Nephron (organoid): ENCODE measurements at regions not wholly inside any gene's neighbourhood (a gene's known extent, or its start where the extent isn't known, plus 50 kb on each side); places are given as distances from the start of the nearest gene placed in this dataset.
"Not testable (repeated sequence)": the region's sequence is repeated elsewhere in the genome, so short reads cannot be mapped to it uniquely, and the experiment has no call there.

Experiments used
- H3K27ac Mint-ChIP-seq, 3 experiments: 2 replicates each; pipeline ENCODE4 v1.8.0; 2020; ENCODE audit warnings: mixed read lengths in 3 of 3, mild to moderate bottlenecking in 2 of 3, moderate library complexity in 1 of 3
- H3K27me3 Mint-ChIP-seq: 2 replicates; pipeline ENCODE4 v1.8.0; 2021; ENCODE audit warnings: low read depth, mild to moderate bottlenecking, moderate library complexity, mixed read lengths
- H3K36me3 Mint-ChIP-seq: 2 replicates; pipeline ENCODE4 v1.8.0; 2020; ENCODE audit warnings: low read depth, mixed read lengths
- H3K4me1 Mint-ChIP-seq: 2 replicates; pipeline ENCODE4 v1.8.0; 2020; ENCODE audit warnings: mixed read lengths
- H3K4me3 Mint-ChIP-seq, 3 experiments: 2 replicates each; pipeline ENCODE4 v1.8.0; 2020; ENCODE audit warnings: mild to moderate bottlenecking in 3 of 3, mixed read lengths in 3 of 3, moderate library complexity in 2 of 3
- H3K9me3 Mint-ChIP-seq: 2 replicates; pipeline ENCODE4 v1.8.0; 2020; ENCODE audit warnings: mixed read lengths
- CTCF ChIP-seq, 3 experiments: fragments of 200-600 bp; sonication (generic); IDR thresholded peaks; one replicate each; pipeline ENCODE4 v1.5.0; 2021; ENCODE audit warnings: antibody characterized with exemption in 3 of 3; ENCODE audit not compliant: unreplicated experiment in 3 of 3

- H3K4me3 Mint-ChIP-seq: no peak overlapping the region
- no peak overlapping the region for H3K27ac Mint-ChIP-seq
- no peaks in the 10 kb centered on the region for H3K36me3 Mint-ChIP-seq
- no peak for TF ChIP-seq CTCF (IDR thresholded peaks at IDR 0.05; ENCODE audit: unreplicated experiment in 3 of 3)
- H3K27me3 Mint-ChIP-seq: no peaks in the 10 kb centered on the region
- H3K9me3 Mint-ChIP-seq: peaks cover 4% of the 10 kb centered on the region
- H3K4me1 Mint-ChIP-seq: no peaks in the 10 kb centered on the region
Observed at GRCh38 chr4:64766565-64766964, 357.3 kb upstream of the TECRL start.

- H3K27ac Mint-ChIP-seq: no peak overlapping the region
- H3K4me3 Mint-ChIP-seq: no peak overlapping the region
- no peaks in the 10 kb centered on the region for H3K4me1 Mint-ChIP-seq
- peaks cover 14% of the 10 kb centered on the region for H3K9me3 Mint-ChIP-seq
- no peaks in the 10 kb centered on the region for H3K27me3 Mint-ChIP-seq
- no peak for TF ChIP-seq CTCF (IDR thresholded peaks at IDR 0.05; ENCODE audit: unreplicated experiment in 3 of 3)
- H3K36me3 Mint-ChIP-seq: no peaks in the 10 kb centered on the region
Observed at GRCh38 chr4:64756016-64756415, 346.8 kb upstream of the TECRL start.

- Mint-ChIP-seq H3K27me3 (no peaks in the 10 kb centered on the region), H3K4me1 (no peaks in the 10 kb centered on the region), H3K4me3 (no peak overlapping the region), H3K27ac (no peak overlapping the region), H3K9me3 (no peaks in the 10 kb centered on the region), H3K36me3 (no peaks in the 10 kb centered on the region)
- no peak for TF ChIP-seq CTCF (IDR thresholded peaks at IDR 0.05; ENCODE audit: unreplicated experiment in 3 of 3)
Observed at GRCh38 chr4:64747919-64748715, 338.9 kb upstream of the TECRL start.

- H3K4me1 Mint-ChIP-seq: no peaks in the 10 kb centered on the region
- H3K27ac Mint-ChIP-seq: no peak overlapping the region
- no peaks in the 10 kb centered on the region for H3K36me3 Mint-ChIP-seq
- H3K4me3 Mint-ChIP-seq: no peak overlapping the region
- no peak for TF ChIP-seq CTCF (IDR thresholded peaks at IDR 0.05; ENCODE audit: unreplicated experiment in 3 of 3)
- H3K27me3 Mint-ChIP-seq: no peaks in the 10 kb centered on the region
- H3K9me3 Mint-ChIP-seq: peaks cover 3% of the 10 kb centered on the region
Observed at GRCh38 chr4:64738240-64738639, 329.0 kb upstream of the TECRL start.

- not testable (repeated sequence) for H3K4me1 Mint-ChIP-seq
Observed at GRCh38 chr4:64737854-64738138, 328.5 kb upstream of the TECRL start.

GRCh38 chr4:64737026-64737853, 328.0 kb upstream of the TECRL start:
- Mint-ChIP-seq H3K9me3 (peaks cover 6% of the 10 kb centered on the region), H3K27ac (no peak overlapping the region), H3K4me3 (no peak overlapping the region), H3K4me1 (no peaks in the 10 kb centered on the region), H3K36me3 (no peaks in the 10 kb centered on the region), H3K27me3 (no peaks in the 10 kb centered on the region)
- no peak for TF ChIP-seq CTCF (IDR thresholded peaks at IDR 0.05; ENCODE audit: unreplicated experiment in 3 of 3)

More at GRCh38 chr4:64737854-64738138, 328.5 kb upstream of the TECRL start:
- H3K4me3 Mint-ChIP-seq, H3K9me3 Mint-ChIP-seq, H3K27me3 Mint-ChIP-seq, H3K27ac Mint-ChIP-seq, H3K36me3 Mint-ChIP-seq: not testable (repeated sequence)
